GM21515 (cell line): ENCODE measurements at regions not wholly inside any gene's neighbourhood (a gene's known extent, or its start where the extent isn't known, plus 50 kb on each side); places are given as distances from the start of the nearest gene placed in this dataset.
"Not testable (repeated sequence)": the region's sequence is repeated elsewhere in the genome, so short reads cannot be mapped to it uniquely, and the experiment has no call there.

Experiments
- ATAC-seq: cut with Tn5 transposase; IDR thresholded peaks from one replicate; pipeline ENCODE4 v1.9.1; 2021; ENCODE audit not compliant: unreplicated experiment

DNA sequence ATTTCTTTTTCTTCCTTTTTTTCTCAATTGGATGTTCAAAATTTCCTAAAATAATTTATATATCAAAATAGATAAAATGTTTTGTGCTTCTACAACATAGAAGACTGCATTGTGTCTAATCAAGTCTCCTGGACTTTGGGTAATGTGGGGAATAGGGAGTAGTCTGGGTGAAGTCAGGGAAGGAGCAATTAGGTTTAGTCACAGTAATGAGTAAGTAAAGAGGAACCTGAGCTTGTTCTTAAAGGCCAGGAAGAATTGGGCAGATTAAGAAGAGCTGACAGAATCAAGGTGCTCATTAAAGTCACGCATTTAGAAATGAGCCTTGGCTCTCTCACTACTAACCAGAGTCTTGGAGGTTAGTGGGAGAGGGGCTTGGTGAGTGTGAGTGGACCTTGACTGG is 233.3 kb upstream of the SSTR1 start:
- ATAC-seq = no peak

GRCh38 chr14:37977481-37977880 is 230.2 kb upstream of the SSTR1 start:
- ATAC-seq = no peak

GRCh38 chr14:37985826-37986470 is 221.8 kb upstream of the SSTR1 start:
- ATAC-seq = no peak

DNA sequence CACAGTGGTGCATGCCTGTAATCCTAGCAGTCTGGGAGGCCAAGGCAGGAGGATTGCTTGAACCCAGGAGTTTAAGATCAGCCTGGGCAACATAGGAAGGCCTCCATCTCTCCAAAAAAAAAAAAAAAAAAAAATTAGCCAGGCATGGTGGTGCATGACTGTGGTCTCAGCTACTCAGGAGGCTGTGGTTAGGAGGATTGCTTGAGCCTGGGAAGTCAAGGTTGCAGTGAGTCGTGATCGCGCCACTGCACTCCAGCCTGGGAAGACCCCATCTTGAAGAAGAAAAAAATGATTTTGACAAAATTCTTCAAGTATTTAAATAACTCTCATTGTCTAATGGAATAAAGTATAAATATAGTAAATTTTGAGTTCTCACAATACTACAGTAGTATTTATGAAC is 219.2 kb upstream of the SSTR1 start:
- ATAC-seq = no peak

- no peak for ATAC-seq
Observed at GRCh38 chr14:37991027-37991426, 216.7 kb upstream of the SSTR1 start.

GRCh38 chr14:37992499-37992898 is 215.2 kb upstream of the SSTR1 start:
- no peak for ATAC-seq

- ATAC-seq = no peak
Observed at GRCh38 chr14:37994846-37995372, 212.8 kb upstream of the SSTR1 start.

DNA sequence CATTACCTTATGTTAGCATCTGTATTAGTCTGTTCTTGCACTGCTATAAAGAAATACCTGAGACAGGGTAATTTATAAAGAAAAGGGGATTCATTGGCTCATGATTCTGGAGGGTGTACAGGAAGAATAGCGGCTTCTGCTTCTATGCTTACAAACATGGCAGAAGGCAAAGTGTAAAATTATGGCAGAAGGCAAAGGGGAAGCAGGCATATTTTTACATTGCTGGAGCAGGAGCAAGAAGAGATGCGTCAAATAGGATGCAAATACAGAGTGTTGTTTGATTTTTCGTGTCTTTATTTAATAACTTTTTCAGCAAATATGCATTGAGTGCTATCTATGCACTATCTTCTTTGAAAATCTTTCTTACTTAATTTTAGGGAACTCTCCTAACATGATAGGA is 210.7 kb upstream of the SSTR1 start:
- ATAC-seq = no peak

- ATAC-seq = no peak
Observed at GRCh38 chr14:38000340-38000739, 207.4 kb upstream of the SSTR1 start.

DNA sequence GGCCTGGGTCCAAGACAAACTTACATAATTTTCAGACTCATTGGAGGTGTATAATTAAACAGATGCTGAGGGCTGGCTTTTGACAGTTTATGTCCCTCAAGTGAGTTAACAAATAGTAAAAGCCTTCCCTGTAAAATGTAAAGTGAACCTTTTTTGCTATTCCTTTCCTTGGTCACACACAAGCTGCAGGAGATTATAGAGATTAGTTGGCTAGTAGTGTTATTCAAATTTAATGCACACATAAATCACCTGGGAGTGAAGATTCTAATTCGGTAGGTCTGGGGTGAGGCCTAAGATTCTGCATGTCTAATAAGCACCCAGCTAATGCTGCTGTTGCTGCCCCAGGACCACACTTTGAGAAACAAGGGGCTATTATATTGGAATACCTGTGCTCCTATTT is 206.2 kb upstream of the SSTR1 start:
- no peak for ATAC-seq

DNA sequence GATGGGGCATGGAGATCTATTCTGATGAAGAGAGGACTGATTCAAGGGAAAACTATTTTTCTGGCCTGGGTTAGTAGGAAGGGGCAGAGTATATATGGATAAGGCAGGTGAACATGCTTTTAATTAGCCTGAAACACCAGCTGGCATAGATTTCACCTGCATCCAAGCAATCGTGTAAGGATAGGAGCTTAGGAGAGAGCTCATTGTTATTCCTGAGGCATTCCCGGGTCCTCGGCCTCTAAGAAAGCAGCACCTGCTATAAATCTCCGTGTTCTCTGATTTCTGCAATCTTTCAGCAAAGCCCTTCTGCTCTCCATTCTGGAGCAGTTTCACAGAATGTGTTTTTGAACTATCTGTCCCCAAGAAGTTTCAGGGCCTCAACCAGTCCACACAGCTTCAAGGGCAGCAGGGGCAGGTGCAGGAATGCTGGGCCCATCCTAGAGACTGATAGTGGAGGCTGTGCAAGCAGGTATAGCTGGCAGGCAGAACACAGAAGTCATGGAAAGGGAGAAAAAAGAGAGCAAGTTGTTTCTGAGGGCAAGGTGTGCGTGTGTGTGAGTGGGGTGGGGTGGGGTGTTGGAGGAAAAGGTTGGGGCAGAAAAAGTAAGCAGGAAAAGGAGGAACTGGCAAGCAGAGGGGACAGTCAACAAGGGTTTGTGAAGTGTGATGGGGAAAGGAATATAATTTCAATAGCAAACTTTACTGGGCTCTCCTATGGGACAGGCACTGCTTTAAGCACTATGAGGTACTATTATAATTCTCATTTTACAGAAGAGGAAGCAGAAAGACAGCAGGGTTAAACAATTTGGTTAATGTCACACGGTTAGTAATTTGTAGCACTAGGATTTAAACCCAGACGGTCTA is 203.7 kb upstream of the SSTR1 start:
- no peak for ATAC-seq

DNA sequence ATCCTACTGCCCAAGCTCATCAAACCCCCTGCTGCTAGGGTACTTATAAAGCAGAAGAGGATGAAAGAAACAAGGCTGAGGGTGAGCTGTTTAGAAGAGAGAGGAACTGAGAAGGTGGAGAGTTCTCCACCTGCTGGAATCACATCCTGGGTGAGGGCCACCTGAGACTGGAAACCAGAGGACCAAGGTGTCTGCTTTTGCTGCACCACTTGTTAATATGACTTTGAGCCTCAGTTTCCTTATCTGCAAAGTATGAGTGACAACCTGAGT is 203.2 kb upstream of the SSTR1 start:
- ATAC-seq = no peak

- ATAC-seq = not testable (repeated sequence)
Observed at GRCh38 chr14:38011156-38011555, 196.5 kb upstream of the SSTR1 start.

- no peak for ATAC-seq
Observed at GRCh38 chr14:38012056-38012455, 195.6 kb upstream of the SSTR1 start.

DNA sequence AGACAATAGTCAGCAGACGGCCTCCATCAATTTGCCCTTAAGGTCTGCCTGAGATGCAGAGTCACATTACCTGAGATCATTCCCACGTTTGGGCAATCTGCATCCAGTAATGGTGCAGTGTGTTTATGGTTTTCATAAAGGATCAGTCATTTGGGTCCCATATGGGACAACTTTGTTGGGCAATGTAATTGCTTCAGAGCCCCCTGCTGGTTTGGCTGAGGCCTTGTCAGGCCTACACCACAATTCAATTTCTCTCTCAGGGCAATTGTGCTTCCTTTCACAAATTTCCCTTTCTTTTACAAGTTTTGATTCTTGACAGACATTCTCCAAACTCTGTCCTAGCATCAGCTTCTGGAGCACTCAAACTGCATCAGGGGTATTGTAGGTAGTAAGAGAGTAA is 191.2 kb upstream of the SSTR1 start:
- ATAC-seq = no peak

- no peak for ATAC-seq
Observed at GRCh38 chr14:38021861-38022260, 185.8 kb upstream of the SSTR1 start.

DNA sequence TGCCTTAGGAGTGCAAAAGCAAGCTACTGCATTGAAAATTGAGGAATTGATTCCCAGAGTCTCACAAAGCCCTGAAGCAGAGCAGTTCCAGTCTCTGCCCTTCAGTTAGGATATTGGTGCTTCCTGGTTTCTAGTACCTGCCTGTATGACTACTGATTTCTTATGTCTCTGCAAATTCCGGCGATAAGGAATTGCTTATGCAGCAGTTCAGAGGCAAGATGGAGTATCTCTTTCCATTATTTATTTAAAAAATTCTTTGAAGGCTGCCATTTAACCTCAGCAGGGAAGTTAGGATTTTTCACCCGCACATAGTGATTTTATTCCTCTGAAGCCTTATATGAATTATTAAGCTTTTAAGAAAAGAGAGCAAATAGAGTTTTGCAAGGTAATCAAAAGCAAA is 184.9 kb upstream of the SSTR1 start:
- no peak for ATAC-seq

- ATAC-seq = no peak
Observed at GRCh38 chr14:38038171-38038570, 169.5 kb upstream of the SSTR1 start.

DNA sequence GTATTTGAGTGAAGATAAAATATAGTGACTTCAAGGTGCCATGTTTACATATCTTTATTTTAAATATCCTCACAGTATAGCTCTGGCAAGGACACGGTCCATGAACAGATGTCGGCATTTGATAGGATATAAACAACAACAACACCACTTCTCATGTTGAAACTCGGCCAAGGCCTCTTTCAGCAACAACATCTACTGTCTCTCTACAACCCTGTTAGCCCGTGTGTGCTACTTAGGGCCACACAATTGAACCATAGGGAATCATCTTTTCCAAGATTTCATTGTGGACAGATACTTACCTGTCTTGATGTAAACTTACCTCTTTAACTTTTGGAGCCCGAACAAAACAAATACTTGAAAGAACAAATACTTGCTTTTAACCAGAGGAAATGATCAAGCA is 168.7 kb upstream of the SSTR1 start:
- no peak for ATAC-seq

DNA sequence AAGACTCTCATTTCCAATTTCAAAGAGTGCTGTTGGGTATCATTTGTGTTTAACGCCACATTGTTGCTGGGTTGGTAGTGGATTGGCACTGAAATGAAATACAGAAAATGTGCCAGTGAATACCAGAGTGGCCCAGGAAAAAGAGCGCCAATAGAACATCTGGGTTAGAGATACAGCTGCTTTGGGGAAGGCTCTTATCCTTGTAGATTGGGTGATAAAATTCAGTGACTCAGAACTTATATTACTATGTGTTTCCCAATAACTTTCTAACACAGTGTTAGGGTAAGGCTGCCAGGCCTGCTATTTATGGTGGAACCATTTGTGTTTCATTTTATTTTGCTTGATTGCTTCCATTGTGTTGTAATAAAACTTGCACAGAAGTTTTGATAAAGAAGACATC is 168.2 kb upstream of the SSTR1 start:
- no peak for ATAC-seq

DNA sequence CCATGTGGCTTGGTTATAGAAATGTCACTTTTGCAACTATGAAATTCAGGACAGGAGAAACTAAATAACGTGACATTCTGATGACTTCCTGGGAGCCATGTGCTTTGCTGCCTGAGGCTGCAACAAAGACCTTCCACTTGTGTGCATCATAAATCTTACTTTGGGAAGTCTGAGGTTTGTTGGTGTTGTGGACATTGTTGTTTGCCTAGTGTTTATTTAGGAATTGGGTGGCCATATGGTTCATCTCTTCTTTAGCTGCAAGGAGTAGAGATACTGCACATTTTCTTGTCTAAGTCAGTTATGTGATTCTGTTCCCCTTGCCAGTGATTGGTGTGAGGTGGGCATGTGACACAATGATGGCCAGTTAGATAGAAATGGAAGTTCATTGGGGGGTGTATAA is 167.3 kb upstream of the SSTR1 start:
- no peak for ATAC-seq

DNA sequence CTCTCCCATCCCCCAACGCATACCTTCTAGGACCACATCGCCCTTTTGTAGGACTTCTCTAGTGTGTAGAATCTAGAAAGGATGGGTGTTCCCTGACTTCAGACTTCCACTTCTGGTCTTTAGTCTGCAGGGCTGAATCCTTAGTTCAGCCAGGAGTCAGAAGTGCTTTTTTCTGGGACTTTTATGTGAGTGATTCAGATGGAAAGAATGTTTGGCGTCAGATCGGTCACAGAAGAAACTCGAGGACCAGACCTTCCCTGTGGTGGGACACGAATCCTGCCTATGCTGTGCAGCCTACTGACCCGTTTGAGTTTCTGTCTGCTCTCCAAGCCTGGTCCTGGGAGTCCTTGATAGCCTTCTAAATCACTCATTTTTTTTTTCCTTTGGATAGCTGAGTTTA is 165.4 kb upstream of the SSTR1 start:
- ATAC-seq = no peak

DNA sequence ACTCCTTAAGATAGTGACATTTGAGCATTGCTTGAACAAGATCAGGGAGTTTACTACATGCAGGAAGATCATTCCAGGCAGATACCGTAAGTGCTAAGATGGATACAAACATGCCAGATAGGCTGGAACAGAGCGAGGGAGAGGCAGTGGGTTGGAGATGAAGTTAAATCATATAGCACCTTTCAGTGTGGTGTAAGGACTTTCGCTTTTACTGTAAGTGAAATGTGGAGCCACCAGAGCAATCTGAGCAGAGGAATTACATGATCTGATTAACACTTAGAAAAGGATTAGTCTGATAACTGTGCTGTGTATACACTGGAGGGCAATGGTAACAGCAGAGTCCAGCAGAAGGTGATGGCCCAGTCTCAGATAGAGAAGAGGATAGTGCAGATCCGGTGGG is 163.0 kb upstream of the SSTR1 start:
- no peak for ATAC-seq
